ENCODE measurements at regions not wholly inside any gene's neighbourhood (a gene's known extent, or its start where the extent isn't known, plus 50 kb on each side); places are given as distances from the start of the nearest gene placed in this dataset.
"Not testable (repeated sequence)": the region's sequence is repeated elsewhere in the genome, so short reads cannot be mapped to it uniquely, and the experiment has no call there.

- H3K27me3 ChIP-seq (ENCODE audit: insufficient read depth, low read length), result no peaks in the 10 kb centered on the region
- no peak overlapping the region for H4K91ac ChIP-seq (ENCODE audit: low read depth, low read length)
- H3K23ac ChIP-seq (ENCODE audit: low read length), result no peak overlapping the region
- no peaks in the 10 kb centered on the region for H3K79me1 ChIP-seq (ENCODE audit: low read length)
- H4K12ac ChIP-seq (ENCODE audit: low read depth, low read length), result no peak overlapping the region
- no CpG with 5 or more reads among the region's 5 CpGs for WGBS (ENCODE audit: extremely low coverage, insufficient coverage, insufficient read length)
- H4K8ac ChIP-seq (ENCODE audit: low read depth, low read length), result no peak overlapping the region
- no peak overlapping the region for H3K4me3 ChIP-seq (ENCODE audit: low read depth, low read length)
- peaks cover 7% of the 10 kb centered on the region for H3K9me3 ChIP-seq (ENCODE audit: insufficient read depth, low read depth, low read length)
- H3K36me3 ChIP-seq (ENCODE audit: control insufficient read depth in 1 of 2, insufficient read depth in 2 of 2, low read length in 2 of 2), result no peaks in the 10 kb centered on the region
- no peak overlapping the region for H2BK5ac ChIP-seq (ENCODE audit: low read depth, low read length, poor library complexity)
- peak; percentile 68 to 90 for DNase-seq
- no peaks in the 10 kb centered on the region for H3K4me1 ChIP-seq (ENCODE audit: control insufficient read depth in 1 of 2, insufficient read depth in 2 of 2, low read length in 2 of 2)
- no peak overlapping the region for H3K27ac ChIP-seq (ENCODE audit: low read depth, low read length)
- H3K4me2 ChIP-seq (ENCODE audit: low read length), result no peak overlapping the region
- no peak overlapping the region for H3K9ac ChIP-seq (ENCODE audit: low read length)
- no peak overlapping the region for H2AK5ac ChIP-seq (ENCODE audit: low read length)
- H2BK12ac ChIP-seq (ENCODE audit: low read length), result no peak overlapping the region
- H3K18ac ChIP-seq (ENCODE audit: low read length), result no peak overlapping the region
- no peak overlapping the region for H2BK120ac ChIP-seq (ENCODE audit: insufficient read depth, low read length, poor library complexity)
- H3K14ac ChIP-seq (ENCODE audit: low read length), result no peak overlapping the region
- no peaks in the 10 kb centered on the region for H3K79me2 ChIP-seq (ENCODE audit: control insufficient read depth, insufficient read depth, low read length, poor library complexity)
- no peak overlapping the region for H2AFZ ChIP-seq (ENCODE audit: insufficient read depth, low read length, poor library complexity)
- H3K4ac ChIP-seq (ENCODE audit: low read depth, low read length), result no peak overlapping the region
Measured at GRCh38 chr20:48437146-48437545, 390.7 kb downstream of the PREX1 start.

DNA sequence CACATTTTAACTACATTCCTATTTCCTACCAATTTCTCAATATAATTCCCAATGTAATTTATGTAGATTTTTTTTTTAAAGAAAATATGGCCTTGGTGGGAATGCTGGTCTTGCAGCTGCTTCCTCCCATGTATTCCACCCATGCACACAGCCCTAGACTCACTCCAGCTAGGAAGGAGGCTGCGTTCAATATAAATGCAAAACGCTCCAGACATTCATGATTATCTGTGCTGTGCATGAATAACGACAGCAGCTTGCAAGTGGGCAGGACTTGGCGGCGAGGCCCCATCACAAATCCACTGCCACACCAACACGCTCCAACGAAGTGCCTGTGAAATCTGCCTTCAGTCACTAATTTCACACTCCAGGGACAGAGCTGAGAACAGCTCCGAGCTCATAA is 391.2 kb downstream of the PREX1 start:
- H3K23ac ChIP-seq (ENCODE audit: low read length); H3K79me2 ChIP-seq (ENCODE audit: control insufficient read depth, insufficient read depth, low read length, poor library complexity); H4K8ac ChIP-seq (ENCODE audit: low read depth, low read length); H3K14ac ChIP-seq (ENCODE audit: low read length); H2AK5ac ChIP-seq (ENCODE audit: low read length); H2BK5ac ChIP-seq (ENCODE audit: low read depth, low read length, poor library complexity); H3K4me3 ChIP-seq (ENCODE audit: low read depth, low read length); H3K4me2 ChIP-seq (ENCODE audit: low read length); H3K9ac ChIP-seq (ENCODE audit: low read length); H4K91ac ChIP-seq (ENCODE audit: low read depth, low read length); H3K18ac ChIP-seq (ENCODE audit: low read length); H3K79me1 ChIP-seq (ENCODE audit: low read length); H3K36me3 ChIP-seq (ENCODE audit: control insufficient read depth in 1 of 2, insufficient read depth in 2 of 2, low read length in 2 of 2); H2BK120ac ChIP-seq (ENCODE audit: insufficient read depth, low read length, poor library complexity); H3K27ac ChIP-seq (ENCODE audit: low read depth, low read length); H2AFZ ChIP-seq (ENCODE audit: insufficient read depth, low read length, poor library complexity); H3K4ac ChIP-seq (ENCODE audit: low read depth, low read length); H4K12ac ChIP-seq (ENCODE audit: low read depth, low read length); H2BK12ac ChIP-seq (ENCODE audit: low read length); H3K4me1 ChIP-seq (ENCODE audit: control insufficient read depth in 1 of 2, insufficient read depth in 2 of 2, low read length in 2 of 2); H3K9me3 ChIP-seq (ENCODE audit: insufficient read depth, low read depth, low read length); DNase-seq; H3K27me3 ChIP-seq (ENCODE audit: insufficient read depth, low read length): not testable (repeated sequence)
- no CpG with 5 or more reads among the region's 8 CpGs for WGBS (ENCODE audit: extremely low coverage, insufficient coverage, insufficient read length)

DNA sequence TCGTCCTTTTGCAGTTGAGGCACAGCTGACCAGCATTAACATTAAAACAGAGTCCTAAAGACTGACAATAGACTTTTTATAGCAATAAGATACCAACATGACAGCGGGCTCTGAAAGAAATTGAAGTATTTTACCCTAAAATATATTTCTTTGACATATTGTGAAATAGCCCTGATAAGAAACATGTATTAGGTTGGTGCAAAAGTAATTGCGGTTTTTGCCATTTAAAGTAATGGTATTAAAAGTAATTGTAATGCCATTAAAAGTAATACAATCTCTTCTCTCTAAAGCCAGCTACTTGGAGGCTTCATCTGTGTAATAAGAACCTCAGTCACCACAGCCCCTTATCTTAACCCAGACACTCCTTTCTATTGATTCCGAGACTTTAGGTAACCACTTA is 394.6 kb downstream of the PREX1 start:
- Histone ChIP-seq H2BK120ac (ENCODE audit: insufficient read depth, low read length, poor library complexity) (no peak overlapping the region), H2AK5ac (ENCODE audit: low read length) (no peak overlapping the region), H3K27me3 (ENCODE audit: insufficient read depth, low read length) (no peaks in the 10 kb centered on the region), H3K4ac (ENCODE audit: low read depth, low read length) (no peak overlapping the region), H4K12ac (ENCODE audit: low read depth, low read length) (no peak overlapping the region), H3K4me2 (ENCODE audit: low read length) (no peak overlapping the region), H3K9ac (ENCODE audit: low read length) (no peak overlapping the region), H3K36me3 (ENCODE audit: control insufficient read depth in 1 of 2, insufficient read depth in 2 of 2, low read length in 2 of 2) (no peaks in the 10 kb centered on the region), H3K18ac (ENCODE audit: low read length) (no peak overlapping the region), H3K79me1 (ENCODE audit: low read length) (no peaks in the 10 kb centered on the region), H4K8ac (ENCODE audit: low read depth, low read length) (no peak overlapping the region), H3K9me3 (ENCODE audit: insufficient read depth, low read depth, low read length) (peaks cover 4% of the 10 kb centered on the region), H2AFZ (ENCODE audit: insufficient read depth, low read length, poor library complexity) (no peak overlapping the region), H3K14ac (ENCODE audit: low read length) (no peak overlapping the region), H4K91ac (ENCODE audit: low read depth, low read length) (no peak overlapping the region), H2BK12ac (ENCODE audit: low read length) (no peak overlapping the region), H3K4me1 (ENCODE audit: control insufficient read depth in 1 of 2, insufficient read depth in 2 of 2, low read length in 2 of 2) (no peaks in the 10 kb centered on the region), H3K27ac (ENCODE audit: low read depth, low read length) (no peak overlapping the region), H2BK5ac (ENCODE audit: low read depth, low read length, poor library complexity) (no peak overlapping the region), H3K4me3 (ENCODE audit: low read depth, low read length) (no peak overlapping the region), H3K23ac (ENCODE audit: low read length) (no peak overlapping the region), H3K79me2 (ENCODE audit: control insufficient read depth, insufficient read depth, low read length, poor library complexity) (no peaks in the 10 kb centered on the region)
- no CpG with 5 or more reads among the region's 4 CpGs for WGBS (ENCODE audit: extremely low coverage, insufficient coverage, insufficient read length)
- DNase-seq, result no peak

GRCh38 chr20:48432494-48432832 is 395.3 kb downstream of the PREX1 start:
- no peak overlapping the region for H4K8ac ChIP-seq (ENCODE audit: low read depth, low read length)
- no peak overlapping the region for H3K23ac ChIP-seq (ENCODE audit: low read length)
- no peaks in the 10 kb centered on the region for H3K9me3 ChIP-seq (ENCODE audit: insufficient read depth, low read depth, low read length)
- DNase-seq, result no peak
- H3K4me3 ChIP-seq (ENCODE audit: low read depth, low read length), result no peak overlapping the region
- H3K27ac ChIP-seq (ENCODE audit: low read depth, low read length), result no peak overlapping the region
- H2AFZ ChIP-seq (ENCODE audit: insufficient read depth, low read length, poor library complexity), result no peak overlapping the region
- H3K4me1 ChIP-seq (ENCODE audit: control insufficient read depth in 1 of 2, insufficient read depth in 2 of 2, low read length in 2 of 2), result no peaks in the 10 kb centered on the region
- no peaks in the 10 kb centered on the region for H3K36me3 ChIP-seq (ENCODE audit: control insufficient read depth in 1 of 2, insufficient read depth in 2 of 2, low read length in 2 of 2)
- no peaks in the 10 kb centered on the region for H3K79me1 ChIP-seq (ENCODE audit: low read length)
- no CpG with 5 or more reads among the region's 5 CpGs for WGBS (ENCODE audit: extremely low coverage, insufficient coverage, insufficient read length)
- no peak overlapping the region for H2BK120ac ChIP-seq (ENCODE audit: insufficient read depth, low read length, poor library complexity)
- no peak overlapping the region for H3K14ac ChIP-seq (ENCODE audit: low read length)
- no peak overlapping the region for H2BK5ac ChIP-seq (ENCODE audit: low read depth, low read length, poor library complexity)
- H3K79me2 ChIP-seq (ENCODE audit: control insufficient read depth, insufficient read depth, low read length, poor library complexity), result no peaks in the 10 kb centered on the region
- H3K18ac ChIP-seq (ENCODE audit: low read length), result no peak overlapping the region
- H2AK5ac ChIP-seq (ENCODE audit: low read length), result no peak overlapping the region
- no peak overlapping the region for H3K4me2 ChIP-seq (ENCODE audit: low read length)
- H3K4ac ChIP-seq (ENCODE audit: low read depth, low read length), result no peak overlapping the region
- no peak overlapping the region for H2BK12ac ChIP-seq (ENCODE audit: low read length)
- no peak overlapping the region for H4K12ac ChIP-seq (ENCODE audit: low read depth, low read length)
- no peak overlapping the region for H3K9ac ChIP-seq (ENCODE audit: low read length)
- no peak overlapping the region for H4K91ac ChIP-seq (ENCODE audit: low read depth, low read length)
- no peaks in the 10 kb centered on the region for H3K27me3 ChIP-seq (ENCODE audit: insufficient read depth, low read length)
